ENCODE measurements at regions not wholly inside any gene's neighbourhood (a gene's known extent, or its start where the extent isn't known, plus 50 kb on each side); places are given as distances from the start of the nearest gene placed in this dataset.
"Not testable (repeated sequence)": the region's sequence is repeated elsewhere in the genome, so short reads cannot be mapped to it uniquely, and the experiment has no call there.

GRCh38 chr6:102154874-102155273, 761.4 kb downstream of the GRIK2 start:
- intact Hi-C loops (cut with micrococcal nuclease), result no loop called here
- H3K36me3 ChIP-seq (ENCODE audit: low read depth, low read length), result no peaks in the 10 kb centered on the region
- H3K4me2 ChIP-seq (ENCODE audit: low read length), result no peak overlapping the region
- no peak overlapping the region for H3K27ac ChIP-seq (ENCODE audit: low read length)
- H3K9me2 ChIP-seq (replicated peaks; ENCODE audit: low read length), result no peaks in the 10 kb centered on the region
- no peaks in the 10 kb centered on the region for H3F3A ChIP-seq (ENCODE audit: low read length, unreplicated experiment)
- no peaks in the 10 kb centered on the region for H3K4me1 ChIP-seq (ENCODE audit: insufficient read depth, low read length)
- POLR2A ChIA-PET (ENCODE audit: unreplicated experiment), result no interaction called here
- H3K4me3 ChIP-seq (ENCODE audit: low read length), result no peak overlapping the region
- no peak for ATAC-seq
- BruUV-seq (replicated peaks), result no TSS peak
- no peak for DNase-seq
- H3K9me3 ChIP-seq (ENCODE audit: low read length), result no peaks in the 10 kb centered on the region
- H3K79me2 ChIP-seq (ENCODE audit: low read length), result no peaks in the 10 kb centered on the region
- TF ChIP-seq EZH2 (IDR thresholded peaks at IDR 0.05; ENCODE audit: low read length, unreplicated experiment) (no peak), CTCF (conservative IDR thresholded peaks at IDR 0.05; ENCODE audit: low read depth, low read length) (no peak), EZH2phosphoT487 (IDR thresholded peaks at IDR 0.05; ENCODE audit: borderline replicate concordance, low read length) (no peak)
- CTCF ChIA-PET, result no interaction called here
- H3K27me3 ChIP-seq (ENCODE audit: low read length), result no peaks in the 10 kb centered on the region
- no peaks in the 10 kb centered on the region for H4K20me1 ChIP-seq (ENCODE audit: low read length)
- no peak overlapping the region for H2AFZ ChIP-seq (ENCODE audit: low read length)
- no peak overlapping the region for H3K9ac ChIP-seq (ENCODE audit: low read length)

- H3K9ac ChIP-seq (ENCODE audit: low read length); H3K79me2 ChIP-seq (ENCODE audit: low read length); H3K9me2 ChIP-seq (replicated peaks; ENCODE audit: low read length); H3K4me3 ChIP-seq (ENCODE audit: low read length); DNase-seq; H4K20me1 ChIP-seq (ENCODE audit: low read length); POLR2A ChIA-PET (ENCODE audit: unreplicated experiment); BruUV-seq (replicated peaks); CTCF ChIA-PET; H3K27ac ChIP-seq (ENCODE audit: low read length); H3K9me3 ChIP-seq (ENCODE audit: low read length); H3K4me2 ChIP-seq (ENCODE audit: low read length); H3K4me1 ChIP-seq (ENCODE audit: insufficient read depth, low read length); H3K36me3 ChIP-seq (ENCODE audit: low read depth, low read length); ATAC-seq; H2AFZ ChIP-seq (ENCODE audit: low read length); H3K27me3 ChIP-seq (ENCODE audit: low read length); H3F3A ChIP-seq (ENCODE audit: low read length, unreplicated experiment); intact Hi-C loops (cut with micrococcal nuclease): not testable (repeated sequence)
These were observed 776.3 kb downstream of the GRIK2 start for GRCh38 chr6:102169802-102170201.

GRCh38 chr6:102187186-102187585, 793.7 kb downstream of the GRIK2 start:
- ChIA-PET POLR2A (ENCODE audit: unreplicated experiment) (no interaction called here), CTCF (no interaction called here)
- H3F3A ChIP-seq (ENCODE audit: low read length, unreplicated experiment), result no peaks in the 10 kb centered on the region
- H3K9ac ChIP-seq (ENCODE audit: low read length), result no peak overlapping the region
- no peak overlapping the region for H2AFZ ChIP-seq (ENCODE audit: low read length)
- H3K4me3 ChIP-seq (ENCODE audit: low read length), result no peak overlapping the region
- H3K27me3 ChIP-seq (ENCODE audit: low read length), result no peaks in the 10 kb centered on the region
- TF ChIP-seq CTCF (conservative IDR thresholded peaks at IDR 0.05; ENCODE audit: low read depth, low read length), result no peak
- no peak for TF ChIP-seq EZH2phosphoT487 (IDR thresholded peaks at IDR 0.05; ENCODE audit: borderline replicate concordance, low read length)
- no peaks in the 10 kb centered on the region for H4K20me1 ChIP-seq (ENCODE audit: low read length)
- H3K9me2 ChIP-seq (replicated peaks; ENCODE audit: low read length), result no peaks in the 10 kb centered on the region
- ATAC-seq (no peak), DNase-seq (no peak)
- no peaks in the 10 kb centered on the region for H3K36me3 ChIP-seq (ENCODE audit: low read depth, low read length)
- intact Hi-C loops (cut with micrococcal nuclease), result no loop called here
- BruUV-seq (replicated peaks), result no TSS peak
- no peak overlapping the region for H3K27ac ChIP-seq (ENCODE audit: low read length)
- no peaks in the 10 kb centered on the region for H3K4me1 ChIP-seq (ENCODE audit: insufficient read depth, low read length)
- H3K9me3 ChIP-seq (ENCODE audit: low read length), result no peaks in the 10 kb centered on the region
- no peak overlapping the region for H3K4me2 ChIP-seq (ENCODE audit: low read length)
- H3K79me2 ChIP-seq (ENCODE audit: low read length), result no peaks in the 10 kb centered on the region
